COLO668 (cell line): ENCODE measurements at regions not wholly inside any gene's neighbourhood (a gene's known extent, or its start where the extent isn't known, plus 50 kb on each side); places are given as distances from the start of the nearest gene placed in this dataset.

Experiments used
- DNase-seq: peaks from one replicate; lab custom pipeline; 2025; ENCODE audit not compliant: unreplicated experiment; lab: John Stamatoyannopoulos, UW

DNA sequence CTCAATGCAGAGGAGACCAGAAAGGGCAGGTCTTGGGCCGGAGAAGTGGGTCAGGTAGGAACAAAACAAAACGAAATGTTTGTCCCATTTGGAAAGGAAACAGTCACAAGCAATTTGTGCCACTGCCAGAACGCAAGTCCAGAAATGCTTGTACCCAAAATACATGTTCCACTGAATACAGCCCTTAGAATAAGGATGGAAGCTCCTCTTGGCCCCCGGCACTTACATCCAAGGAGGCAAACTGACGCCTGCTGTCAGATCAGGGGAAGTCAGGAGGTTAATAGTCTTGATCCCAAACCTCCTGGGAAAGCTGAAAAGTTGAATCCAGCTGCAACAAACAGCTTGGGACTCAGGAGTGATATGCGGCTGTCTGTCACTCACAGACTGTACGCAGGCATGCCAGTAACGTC is 75.9 kb upstream of the GALNT2 start:
- DNase-seq, result no peak

DNA sequence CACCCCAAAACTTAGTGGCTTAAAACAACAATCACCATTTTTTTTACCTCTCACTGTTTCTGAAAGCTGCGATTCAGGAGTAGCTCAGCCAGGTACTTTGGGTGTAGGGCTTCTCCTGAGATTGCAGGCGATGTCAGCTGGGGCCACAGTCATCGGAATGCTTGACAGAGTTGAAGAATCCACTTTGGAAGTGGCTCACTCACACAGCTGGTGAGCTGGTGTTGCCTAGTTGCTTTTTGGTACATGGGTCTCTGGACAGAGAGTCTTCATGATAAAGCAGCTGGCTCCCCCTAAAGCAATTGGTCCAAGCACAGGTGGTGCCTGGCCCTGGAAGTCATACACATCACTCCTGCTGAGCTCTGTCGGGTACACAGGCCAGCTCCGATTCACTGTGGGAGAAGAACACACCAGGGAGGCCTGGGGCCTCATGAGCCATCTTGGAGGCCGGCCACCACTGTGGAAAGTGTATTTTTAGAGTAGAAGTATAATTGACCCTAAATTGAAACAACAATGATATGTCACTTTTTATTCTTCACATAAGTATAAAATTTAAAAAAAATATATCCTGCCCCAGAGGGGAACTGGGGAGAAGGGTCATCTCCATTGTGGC is 75.2 kb upstream of the GALNT2 start:
- no peak for DNase-seq

DNA sequence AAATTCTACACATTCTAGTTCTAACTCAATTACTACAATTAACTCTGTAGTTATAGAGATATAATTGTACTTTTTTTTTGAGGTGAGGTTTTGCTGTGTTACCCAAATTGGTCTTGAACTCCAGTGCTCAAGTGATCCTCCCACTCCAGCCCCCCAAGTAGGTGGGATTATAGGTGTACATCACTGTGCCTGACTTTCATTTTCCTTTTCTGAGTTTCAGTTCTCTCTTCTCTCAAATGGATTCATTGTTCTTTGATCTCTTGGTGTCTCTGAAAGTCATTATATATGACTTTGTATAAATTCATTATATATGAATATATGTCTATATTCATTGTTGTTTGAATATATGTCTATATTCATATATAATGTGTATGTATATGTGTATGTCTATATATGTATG is 74.0 kb upstream of the GALNT2 start:
- DNase-seq, result no peak

DNA sequence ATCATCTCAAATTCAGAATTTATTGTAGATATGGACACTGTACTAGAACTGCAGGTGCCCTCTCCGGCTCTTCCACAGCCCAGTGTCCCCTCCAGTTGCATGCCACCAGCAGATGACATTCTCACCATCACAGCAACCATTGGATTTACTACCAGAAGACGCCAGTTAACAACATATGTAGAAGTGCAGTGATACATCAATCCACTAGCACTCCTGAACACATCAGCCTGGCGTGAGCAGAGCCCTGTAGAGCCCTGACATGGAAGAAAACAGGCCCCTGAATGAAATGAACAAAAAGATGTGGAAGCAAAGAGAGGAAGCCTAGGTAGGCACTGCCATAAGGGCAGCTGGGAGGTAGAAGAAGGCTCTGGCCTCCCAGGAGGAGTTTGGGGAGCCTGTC is 73.1 kb upstream of the GALNT2 start:
- DNase-seq, result no peak

DNA sequence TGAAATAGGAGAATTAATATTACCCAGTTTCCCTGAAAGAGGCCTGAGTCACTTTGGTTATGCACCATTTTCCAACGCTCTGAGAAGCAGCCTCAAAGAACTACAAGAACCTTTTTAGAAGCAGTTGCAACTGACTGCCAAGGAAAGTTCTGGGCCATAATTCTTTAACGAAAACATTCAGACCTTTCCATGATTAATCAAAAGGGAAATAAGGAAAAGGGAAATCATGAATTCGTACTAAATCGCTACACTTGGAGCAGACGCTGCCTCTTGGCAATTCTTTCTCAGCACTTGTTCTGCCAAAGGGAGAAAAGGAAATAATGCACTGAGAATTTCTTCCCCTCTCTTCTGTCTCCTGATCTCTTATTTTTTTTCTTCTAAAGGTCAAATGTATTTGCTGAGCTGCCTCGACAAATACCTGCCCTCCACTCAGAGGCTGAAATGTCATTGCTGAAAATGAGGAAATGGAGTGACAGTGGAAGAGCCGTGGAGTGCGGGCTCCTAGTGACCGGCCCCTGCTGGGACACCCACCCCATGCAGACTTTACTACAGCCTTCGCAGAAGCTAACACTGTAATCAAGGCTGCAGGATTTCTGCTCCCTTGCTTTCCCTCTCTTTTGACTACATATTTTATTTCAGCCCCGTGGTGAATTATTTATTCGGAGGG is 67.9 kb upstream of the GALNT2 start:
- no peak for DNase-seq

DNA sequence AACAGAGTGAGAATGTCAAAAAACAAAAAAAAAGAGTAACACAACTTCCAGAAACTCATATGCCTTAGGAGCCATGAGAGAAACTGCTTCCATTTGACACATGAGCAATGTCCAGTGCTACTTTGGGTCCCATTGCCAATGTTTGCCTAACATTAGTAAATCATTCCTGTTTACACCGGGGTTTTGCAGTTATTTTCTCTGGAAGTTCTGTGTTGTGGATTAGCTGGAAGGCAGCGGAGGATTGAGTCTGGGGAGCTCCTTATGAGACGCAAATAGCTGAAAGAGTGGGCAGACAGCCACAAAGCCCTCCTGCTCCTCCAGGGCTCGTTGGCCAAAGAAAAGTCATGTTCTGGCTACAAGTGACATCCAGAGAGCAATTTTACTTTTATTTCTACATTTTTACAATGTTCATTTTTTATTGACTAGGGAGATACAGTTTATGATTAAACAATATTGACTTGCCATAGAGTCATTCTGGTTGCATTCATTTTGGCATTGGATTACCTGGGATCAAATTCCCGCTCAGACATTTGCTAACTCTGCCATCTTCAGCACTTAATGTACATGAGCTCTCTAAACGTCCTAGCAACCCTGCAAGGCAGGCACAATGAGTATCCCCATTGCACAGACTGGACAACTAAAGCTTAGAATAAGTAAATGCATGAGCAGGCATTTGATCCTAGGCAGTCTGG is 66.4 kb upstream of the GALNT2 start:
- no peak for DNase-seq

DNA sequence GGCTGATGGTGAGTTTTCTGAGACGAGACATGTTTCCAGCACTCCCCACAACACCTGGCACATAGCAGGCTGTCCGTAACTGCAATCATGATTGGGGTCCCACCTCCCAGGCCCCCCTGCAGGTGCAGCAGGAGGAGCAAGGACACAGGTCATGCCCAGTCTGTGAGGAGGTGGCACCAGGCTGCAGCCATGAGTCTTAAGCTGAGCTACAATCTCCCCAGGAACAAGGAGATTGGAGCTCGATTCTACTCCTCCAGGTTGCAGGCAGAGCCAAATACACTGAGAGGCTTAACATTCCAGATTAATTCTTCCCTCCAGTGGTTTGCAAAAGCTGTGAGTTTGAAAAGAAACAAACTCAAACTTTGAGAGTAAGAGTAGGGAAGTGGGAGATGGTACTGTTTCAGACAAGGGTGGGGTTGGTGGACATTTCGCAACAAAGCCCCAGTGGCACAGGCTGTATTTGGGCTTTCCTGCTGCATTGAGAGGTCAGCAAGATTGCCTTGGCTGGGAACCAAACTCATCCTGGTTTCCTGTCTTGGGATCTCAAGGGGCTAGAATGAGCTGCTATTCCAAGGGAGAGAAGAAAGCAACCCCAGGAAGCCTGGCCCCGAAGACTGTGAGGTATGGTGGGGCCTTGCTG is 64.8 kb upstream of the GALNT2 start:
- no peak for DNase-seq

DNA sequence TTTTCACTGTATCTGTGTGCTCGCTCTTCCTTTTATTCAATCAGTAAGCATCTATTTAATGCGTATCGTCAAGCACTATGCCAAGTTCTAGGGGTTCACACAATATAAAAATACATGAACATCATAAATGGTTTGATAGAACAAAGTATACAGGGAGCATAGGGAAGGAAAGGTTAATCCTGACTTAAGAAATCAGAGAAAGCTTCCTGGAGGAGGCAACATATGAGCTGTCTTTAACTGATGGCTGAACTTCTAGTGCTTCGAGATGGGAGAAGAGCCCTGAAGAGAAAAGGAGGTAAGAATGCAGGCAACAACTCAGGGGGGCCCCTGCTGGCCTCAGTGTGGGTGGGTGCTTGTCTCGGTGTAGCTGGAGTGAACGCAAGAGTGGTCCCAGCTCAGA is 63.6 kb upstream of the GALNT2 start:
- DNase-seq, result no peak

DNA sequence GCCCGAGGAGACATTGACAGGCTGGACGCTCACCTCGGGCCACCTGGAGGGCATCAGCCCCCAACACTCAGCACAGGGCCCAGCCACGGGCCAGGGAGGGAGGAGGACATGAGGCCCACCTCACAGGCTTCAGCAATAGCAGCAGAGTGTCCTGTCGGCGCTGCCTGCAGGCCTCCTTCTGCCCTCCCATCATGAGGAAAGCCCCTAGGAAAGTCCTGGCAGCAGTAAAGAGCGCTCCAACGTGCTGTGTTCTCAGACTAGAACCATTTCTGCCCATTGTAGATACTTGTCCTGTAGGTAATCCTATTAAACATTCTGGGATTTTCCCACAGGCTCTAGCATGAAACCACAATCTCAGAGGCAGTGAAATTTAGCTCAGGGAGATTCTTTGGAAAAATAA is 62.0 kb upstream of the GALNT2 start:
- no peak for DNase-seq

DNA sequence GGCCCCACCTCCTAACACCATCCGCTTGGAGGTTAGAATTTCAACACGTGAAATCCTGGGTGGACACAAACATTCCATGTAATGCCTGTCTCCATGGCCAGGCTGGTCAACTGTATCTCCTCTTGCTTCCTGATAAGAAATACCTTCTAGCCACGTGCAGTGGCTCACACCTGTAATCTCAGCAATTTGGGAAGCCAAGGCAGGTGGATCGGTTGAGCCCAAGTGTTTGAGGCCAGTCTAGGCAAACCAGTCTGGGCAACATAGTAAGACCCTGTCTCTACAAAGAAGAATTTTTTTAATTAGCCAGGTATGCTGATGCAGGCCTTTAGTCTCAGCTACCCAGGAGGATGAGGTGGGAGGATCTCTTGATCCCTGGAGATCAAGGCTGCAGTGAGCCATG is 58.3 kb upstream of the GALNT2 start:
- DNase-seq, result no peak

DNA sequence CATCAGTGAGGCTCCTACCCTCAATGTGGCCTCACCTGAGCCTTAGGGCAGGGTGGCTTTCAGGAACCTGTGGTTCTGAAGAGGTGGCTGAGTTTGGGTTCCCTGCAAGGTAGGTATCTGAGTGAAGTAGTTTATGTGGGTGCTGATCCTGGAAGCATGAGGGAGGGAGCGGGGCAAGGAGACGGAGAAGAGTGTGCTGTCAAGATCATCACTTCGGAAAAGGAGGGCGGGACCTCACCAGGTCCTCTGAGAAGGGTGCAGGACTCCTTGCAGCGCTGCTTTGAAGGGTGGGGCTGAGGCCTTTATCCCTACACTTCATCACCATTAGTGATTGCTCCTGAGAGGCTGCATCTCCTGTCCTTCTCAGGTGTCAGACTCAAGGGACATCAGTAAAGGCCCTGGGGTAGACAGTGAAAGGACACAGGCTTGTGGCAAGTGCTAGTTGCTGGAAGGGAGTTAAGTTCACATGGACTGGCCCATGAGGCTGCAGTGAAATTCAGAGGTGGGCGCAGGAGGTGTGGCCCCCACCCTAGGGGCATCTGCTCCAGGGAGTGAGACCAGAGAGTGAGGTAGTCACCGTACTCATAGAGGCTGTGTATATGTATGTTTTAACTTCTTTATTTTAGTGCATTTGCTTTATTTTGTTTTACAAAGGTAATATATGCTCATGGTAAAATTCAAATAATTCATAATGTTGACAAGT is 57.3 kb upstream of the GALNT2 start:
- DNase-seq, result no peak

DNA sequence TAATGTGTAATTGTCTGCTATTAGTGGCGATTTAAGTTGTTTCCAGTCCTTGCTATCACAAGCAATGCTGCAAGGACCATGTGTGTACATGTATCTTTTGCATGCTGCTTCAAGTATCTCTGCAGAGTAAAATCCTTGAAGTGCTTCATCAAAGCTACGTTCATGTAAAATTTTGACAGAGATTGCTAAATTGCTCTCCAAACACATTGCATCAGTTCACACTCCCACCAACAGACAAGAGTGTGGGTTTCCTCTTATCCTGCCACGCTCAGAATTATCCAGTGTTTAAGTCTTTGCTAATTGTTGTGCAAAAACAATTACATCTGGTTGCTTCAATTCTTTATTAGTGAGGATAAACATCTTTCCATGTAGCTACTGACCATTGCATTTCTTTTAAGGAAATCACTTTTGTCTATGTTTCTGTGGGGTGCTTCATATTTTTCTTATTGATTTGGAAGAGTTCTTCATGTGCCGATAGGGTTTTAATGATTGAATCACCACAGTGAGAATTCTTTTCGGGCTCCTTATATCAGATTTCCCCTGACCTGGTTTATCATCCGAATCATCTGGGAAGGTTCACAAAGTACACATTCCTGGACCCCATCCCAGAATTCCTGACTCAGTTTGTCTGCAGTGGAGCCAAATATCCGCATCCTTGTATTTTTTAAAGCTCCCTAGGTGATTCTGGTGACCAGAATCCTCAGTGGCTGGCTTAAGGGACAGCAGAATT is 56.3 kb upstream of the GALNT2 start:
- DNase-seq, result no peak

DNA sequence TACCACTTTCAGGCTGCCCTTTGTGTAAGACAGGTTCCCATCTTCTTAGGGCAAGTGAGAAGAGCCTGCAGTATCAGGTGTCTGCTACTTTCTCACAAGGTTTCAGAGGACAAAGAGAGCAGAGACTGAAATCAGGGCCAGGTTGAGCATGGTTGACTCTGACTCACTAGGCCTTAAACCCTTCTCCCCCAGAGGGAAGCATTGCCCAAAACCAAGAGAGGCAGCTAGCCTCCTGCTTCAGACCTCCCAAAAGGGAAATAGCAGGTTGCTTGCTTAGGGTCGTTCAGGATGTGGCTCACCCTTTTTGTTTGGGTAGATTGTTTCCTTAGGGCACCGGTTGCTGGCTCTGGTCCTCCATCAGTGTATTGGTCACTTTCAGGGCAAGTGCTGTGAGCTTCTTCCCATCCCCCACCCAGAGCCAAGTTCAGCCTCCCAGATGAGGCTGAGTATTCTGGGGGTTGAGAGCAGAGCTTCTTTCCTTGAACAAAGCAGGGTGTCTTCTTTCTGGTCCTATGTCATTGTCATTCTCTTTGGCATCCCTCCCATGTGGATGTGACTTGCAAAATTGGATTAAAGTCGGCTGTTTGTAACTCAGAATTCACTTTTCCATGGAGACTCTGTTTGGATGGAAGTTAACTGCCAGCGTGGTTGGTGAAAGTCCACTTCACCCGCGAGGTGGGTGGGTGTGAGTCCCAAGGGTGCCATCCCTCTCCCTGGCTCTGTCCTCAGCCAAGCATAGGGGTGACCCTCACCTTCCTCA is 55.5 kb upstream of the GALNT2 start:
- no peak for DNase-seq

DNA sequence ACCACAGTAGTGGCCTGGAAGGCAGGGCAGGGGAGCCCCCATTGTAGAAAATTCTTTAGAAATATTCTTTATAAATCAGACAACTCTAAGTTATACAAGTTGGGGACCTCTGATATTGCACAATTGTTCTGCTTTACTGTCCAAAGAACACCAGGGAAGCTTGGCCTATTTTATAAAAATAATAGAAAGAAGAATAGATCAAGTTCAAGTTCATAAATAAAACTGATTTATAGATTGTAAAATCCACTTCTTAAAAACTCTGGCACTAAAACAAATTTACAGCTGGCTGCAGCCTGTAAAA is 55.0 kb upstream of the GALNT2 start:
- DNase-seq, result no peak

DNA sequence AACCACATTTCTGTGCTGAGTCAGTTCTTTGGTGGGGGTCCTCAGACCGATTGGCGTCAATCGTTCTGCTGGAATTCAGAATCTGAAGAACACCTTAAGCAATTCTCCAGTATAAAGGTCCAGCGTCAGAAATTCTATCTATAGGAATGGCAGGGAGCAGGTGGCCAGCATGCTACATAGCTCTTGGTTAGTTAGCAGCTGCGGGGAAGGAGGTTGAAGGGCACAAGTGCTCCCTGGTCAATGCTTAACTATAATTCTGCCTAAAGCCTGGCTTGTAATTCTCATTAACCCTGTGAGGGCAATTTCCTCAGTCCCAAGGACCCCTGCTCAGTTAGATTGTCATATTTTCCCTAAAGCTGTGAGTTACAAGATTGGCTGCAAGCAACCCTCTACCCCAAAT is 54.3 kb upstream of the GALNT2 start:
- no peak for DNase-seq

DNA sequence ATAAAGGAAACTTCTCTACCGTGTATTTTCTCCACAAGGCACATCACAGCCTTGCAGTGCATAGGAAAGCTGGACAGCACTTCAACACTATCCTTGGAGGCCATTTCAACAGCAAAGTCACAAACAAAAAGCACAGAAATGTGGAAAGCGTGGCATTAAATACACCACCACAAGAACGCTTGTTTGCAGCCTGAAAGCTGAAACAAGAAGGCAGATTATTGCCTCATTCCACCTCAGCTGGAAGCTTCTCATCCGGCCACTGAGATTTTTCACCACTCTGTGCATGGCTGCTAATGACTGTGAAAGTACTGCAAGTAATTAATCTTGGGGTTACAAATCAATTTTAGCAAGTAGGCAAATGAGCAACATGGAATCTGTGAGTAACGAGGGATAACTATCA is 50.9 kb upstream of the GALNT2 start:
- DNase-seq, result no peak
